HPDE6-E6E7 (cell line): ENCODE measurements at regions not wholly inside any gene's neighbourhood (a gene's known extent, or its start where the extent isn't known, plus 50 kb on each side); places are given as distances from the start of the nearest gene placed in this dataset.

Source experiments
- DNase-seq: peaks from one replicate; pipeline ENCODE4 v3.0.0; 2011; ENCODE audit warnings: missing footprints; ENCODE audit errors: extremely low spot score

- no peak for DNase-seq
These were observed 571.4 kb upstream of the FAT3 start for GRCh38 chr11:91653079-91653754.

DNA sequence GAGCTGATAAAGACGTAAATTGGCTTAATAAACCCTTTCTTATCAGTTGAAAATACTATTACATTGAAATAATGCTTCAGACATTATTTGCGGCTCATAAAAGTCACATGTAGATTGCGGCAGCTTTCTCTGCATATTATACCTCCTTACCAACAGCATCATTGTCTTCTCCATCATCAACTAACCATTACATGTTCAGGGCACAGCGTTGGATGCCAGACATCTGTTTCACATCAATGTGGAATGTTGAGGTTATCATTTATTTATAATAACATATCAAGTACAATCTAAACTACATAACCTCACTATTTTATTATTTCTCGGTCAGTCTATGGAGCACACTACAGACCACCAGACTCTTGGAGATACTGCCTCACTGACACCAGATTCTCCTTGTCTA lies 573.8 kb upstream of the FAT3 start:
- DNase-seq, result no peak

GRCh38 chr11:91641153-91641552 lies 583.5 kb upstream of the FAT3 start:
- no peak for DNase-seq

DNA sequence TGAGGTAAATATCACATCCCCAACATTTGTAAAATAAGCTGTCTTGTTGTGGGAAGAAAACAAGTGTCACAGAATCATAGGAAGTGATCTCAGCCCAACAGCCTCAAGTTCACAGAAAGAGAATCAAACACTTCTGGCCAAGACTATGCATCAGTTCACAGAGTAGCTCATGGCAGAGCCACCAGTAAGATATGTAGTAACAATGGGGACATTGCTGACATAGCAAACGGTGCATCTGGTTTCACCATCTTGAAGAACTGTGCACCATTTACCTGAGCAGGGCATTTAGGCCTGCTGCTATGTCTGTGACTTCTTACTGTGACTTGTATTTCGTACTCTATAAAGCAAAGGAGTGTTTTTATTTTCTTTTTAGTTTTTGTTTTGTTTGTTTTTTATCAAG lies 585.3 kb upstream of the FAT3 start:
- DNase-seq, result no peak

GRCh38 chr11:91630916-91631673 lies 593.5 kb upstream of the FAT3 start:
- no peak for DNase-seq

- DNase-seq, result no peak
These were observed 599.1 kb upstream of the FAT3 start for GRCh38 chr11:91625495-91625894.

DNA sequence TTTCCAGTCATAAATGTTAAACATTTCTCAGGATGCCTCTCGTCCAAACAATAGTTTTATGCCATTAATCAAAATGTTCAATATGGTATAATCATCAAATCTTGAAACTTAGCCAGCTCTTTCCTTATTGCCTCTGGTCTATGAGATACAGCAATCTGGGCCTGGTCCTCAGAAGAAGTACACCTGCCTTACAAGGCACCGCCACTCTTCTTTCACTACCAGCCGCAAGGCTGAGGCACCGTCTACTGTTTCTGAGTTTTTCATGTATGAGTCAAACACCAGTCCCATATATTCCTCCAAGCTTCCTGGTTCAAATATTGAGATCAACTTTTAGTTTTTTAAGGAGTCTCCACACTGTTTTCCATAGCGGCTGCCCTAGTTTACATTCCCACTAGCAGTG lies 600.6 kb upstream of the FAT3 start:
- DNase-seq, result no peak

- no peak for DNase-seq
These were observed 615.9 kb upstream of the FAT3 start for GRCh38 chr11:91608677-91609076.

DNA sequence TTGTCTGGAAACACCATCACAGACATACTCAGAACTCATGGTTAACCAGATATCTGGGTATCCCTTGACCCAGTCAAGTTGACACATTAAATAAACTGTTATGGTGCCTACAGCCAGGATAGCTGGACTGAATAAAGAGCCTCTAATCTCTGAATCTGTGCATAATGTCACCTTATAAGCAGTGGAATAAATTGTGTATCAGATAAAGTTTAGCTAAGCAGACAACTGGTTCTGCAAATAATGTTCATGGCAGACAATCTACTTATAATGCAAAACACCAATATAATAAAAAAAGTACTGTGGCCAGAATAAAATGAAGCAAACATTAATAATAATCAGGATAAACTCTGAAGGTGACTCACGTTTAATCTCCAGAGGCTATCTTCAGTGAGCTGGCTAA lies 628.5 kb upstream of the FAT3 start:
- DNase-seq, result no peak

- DNase-seq, result no peak
These were observed 633.6 kb upstream of the FAT3 start for GRCh38 chr11:91591021-91591420.

- no peak for DNase-seq
These were observed 637.5 kb upstream of the FAT3 start for GRCh38 chr11:91587131-91587530.

GRCh38 chr11:91585035-91585801 lies 639.4 kb upstream of the FAT3 start:
- no peak for DNase-seq

GRCh38 chr11:91563176-91563575 lies 661.4 kb upstream of the FAT3 start:
- no peak for DNase-seq

DNA sequence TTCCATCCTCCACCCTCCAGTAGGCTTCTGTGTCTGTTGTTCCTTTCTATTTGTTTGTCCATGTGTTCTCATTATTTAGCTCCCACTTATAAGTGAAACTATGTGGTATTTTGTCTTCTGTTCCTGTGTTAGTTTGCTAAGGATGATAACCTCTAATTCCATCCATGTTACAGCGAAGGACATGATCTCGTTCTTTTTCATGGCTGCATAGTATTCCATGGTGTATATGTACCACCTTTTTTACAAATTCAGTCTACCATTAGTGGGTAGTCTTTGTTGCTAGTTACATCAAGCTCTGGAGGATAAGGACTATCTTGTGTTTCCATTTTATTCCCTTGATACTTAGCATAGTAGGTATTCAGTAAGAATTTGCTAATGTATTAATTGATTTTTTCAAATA lies 664.2 kb upstream of the FAT3 start:
- no peak for DNase-seq

- DNase-seq, result no peak
These were observed 686.6 kb upstream of the FAT3 start for GRCh38 chr11:91538065-91538464.

GRCh38 chr11:91536366-91536765 lies 688.3 kb upstream of the FAT3 start:
- DNase-seq, result no peak

- no peak for DNase-seq
These were observed 695.7 kb upstream of the FAT3 start for GRCh38 chr11:91528965-91529364.

GRCh38 chr11:91527380-91528030 lies 697.1 kb upstream of the FAT3 start:
- no peak for DNase-seq

DNA sequence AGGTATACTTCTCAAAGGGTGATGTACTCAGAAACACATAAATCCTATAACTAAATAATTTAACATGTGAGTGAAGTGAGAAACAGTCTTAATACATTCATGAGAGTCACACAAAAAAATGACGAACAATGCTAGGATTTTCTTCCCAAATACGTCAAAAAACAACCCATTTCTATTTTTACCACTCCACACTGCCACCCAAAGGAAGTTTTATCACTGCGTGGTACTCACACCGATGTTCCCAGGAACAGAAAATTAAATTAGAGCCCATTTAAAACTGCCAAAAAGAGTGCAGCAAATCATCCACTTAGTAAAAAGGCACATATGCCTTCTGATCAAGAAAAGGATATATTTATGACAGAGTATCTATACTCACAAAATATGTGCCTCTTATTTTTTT lies 710.9 kb upstream of the FAT3 start:
- no peak for DNase-seq

- no peak for DNase-seq
These were observed 726.8 kb upstream of the FAT3 start for GRCh38 chr11:91497847-91498246.

- no peak for DNase-seq
These were observed 728.8 kb upstream of the FAT3 start for GRCh38 chr11:91495837-91496236.

DNA sequence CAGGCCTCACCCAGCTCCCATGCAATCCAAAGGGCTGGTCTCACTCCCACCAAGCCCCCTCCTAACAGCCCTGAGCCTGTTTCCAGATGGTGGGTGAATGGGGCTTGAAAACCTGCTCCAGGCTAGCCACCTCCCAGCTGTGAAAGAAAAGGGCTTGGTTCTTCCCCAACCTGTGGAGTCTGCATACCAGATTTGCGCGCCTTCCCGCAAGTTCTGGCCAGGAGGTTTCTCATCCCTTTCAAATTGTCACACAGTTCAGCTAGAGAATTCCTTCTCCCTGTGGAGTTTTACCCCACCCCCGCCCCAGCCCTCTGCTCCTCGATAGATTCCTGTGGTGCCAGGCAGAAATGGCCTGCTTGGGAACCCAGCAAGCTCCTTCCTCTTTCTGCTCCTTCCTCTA lies 734.6 kb upstream of the FAT3 start:
- no peak for DNase-seq
